HG02938 (cell line): ENCODE measurements at regions not wholly inside any gene's neighbourhood (a gene's known extent, or its start where the extent isn't known, plus 50 kb on each side); places are given as distances from the start of the nearest gene placed in this dataset.
"Not testable (repeated sequence)": the region's sequence is repeated elsewhere in the genome, so short reads cannot be mapped to it uniquely, and the experiment has no call there.

Source experiments
- ATAC-seq: cut with Tn5 transposase; IDR thresholded peaks from one replicate; pipeline ENCODE4 v1.9.1; 2021; ENCODE audit warnings: mild to moderate bottlenecking, moderate library complexity; ENCODE audit not compliant: unreplicated experiment

DNA sequence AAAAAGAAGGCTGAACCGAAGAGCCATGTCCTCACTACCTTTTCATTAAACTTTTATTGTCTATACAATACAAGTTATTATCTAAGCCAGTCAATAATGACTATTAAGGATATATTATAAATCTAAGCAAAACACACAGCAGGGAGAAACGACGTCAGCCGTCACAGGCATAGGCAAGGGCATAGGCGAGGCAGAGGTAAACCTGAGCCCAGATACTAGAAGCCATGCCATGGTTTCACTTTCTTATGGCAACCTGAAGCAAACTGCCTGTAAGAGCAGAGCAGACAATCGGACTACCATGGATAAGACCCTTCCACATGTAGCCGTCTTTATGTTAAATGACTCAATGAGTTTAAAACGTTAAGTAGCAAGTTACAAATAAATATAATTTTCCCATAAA, 238.5 kb upstream of the ZNF521 start:
- ATAC-seq, result no peak

DNA sequence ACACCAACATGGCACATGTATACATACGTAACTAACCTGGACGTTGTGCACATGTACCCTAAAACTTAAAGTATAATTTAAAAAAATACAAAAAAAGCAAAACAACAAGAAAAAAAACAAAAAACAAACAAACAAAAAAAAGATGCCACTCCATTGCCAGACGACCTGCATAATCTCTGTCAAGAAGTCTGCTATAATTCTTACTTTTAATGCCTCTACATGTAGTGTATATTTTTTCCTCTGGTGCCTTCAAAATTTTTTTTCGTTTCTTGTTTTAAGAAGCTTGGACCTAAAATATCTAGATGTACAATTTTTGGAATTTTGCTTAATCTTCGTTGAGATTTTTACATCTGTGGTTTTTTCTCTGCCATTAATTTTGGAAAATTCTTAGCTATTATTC, 235.6 kb upstream of the ZNF521 start:
- no peak for ATAC-seq

DNA sequence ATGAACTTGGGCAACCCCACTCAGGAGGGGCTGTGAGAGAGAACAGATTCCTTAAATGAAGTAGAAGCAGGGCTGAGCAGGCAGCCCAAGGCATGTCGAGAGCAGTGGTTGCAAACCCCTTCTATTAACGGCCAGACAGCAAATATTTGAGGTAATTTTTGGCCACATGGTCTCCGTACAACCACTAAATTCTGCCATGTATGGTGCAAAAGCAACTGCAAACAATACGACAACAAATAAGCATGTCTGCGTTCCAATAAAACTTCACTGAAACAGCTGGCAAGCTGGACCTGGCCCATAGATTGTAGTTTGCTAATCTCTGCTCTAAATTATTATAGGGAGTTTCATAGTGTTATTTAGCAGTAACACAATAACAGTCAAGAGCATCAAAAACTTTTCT, 217.0 kb upstream of the ZNF521 start:
- no peak for ATAC-seq

DNA sequence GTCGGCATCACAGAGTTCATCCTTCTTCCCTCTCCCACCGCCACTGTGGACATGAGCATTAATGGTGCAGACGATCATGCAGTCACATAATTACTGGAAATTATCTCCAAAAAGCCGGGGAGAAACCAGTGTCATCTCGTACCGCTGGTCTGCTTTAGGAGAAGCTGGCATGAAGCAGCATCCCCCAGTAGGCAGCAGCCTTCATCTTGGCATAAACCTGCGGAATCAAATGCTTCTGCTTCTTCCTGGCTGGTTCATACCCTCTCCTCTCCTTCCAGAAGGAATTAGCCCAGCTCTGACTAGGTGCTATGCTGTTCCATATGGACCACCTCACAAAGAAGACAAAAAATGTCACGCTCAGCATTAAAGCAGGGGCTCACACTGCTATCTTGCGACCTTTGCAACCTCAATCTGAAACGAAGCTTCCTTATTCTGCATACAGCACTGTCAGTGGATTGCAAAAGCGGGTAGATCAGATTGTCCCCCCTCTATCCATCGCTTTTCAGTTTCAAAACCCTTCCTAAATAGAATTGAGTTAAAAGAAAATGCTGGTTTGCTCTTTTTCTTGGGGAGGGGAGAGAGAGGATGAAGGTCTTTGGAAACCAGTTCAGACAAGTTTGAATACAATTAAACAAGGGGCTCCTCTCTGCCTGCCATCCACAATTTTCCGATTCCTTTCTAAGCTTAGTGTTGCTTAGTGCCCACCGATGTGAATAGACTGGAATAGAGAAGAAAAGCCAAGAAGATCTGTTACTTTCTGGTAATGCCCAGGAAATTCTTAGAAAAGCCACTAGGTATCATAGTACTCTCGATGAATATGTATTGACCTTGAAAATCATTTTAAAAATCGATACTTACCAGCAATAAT, 212.1 kb upstream of the ZNF521 start:
- no peak for ATAC-seq

DNA sequence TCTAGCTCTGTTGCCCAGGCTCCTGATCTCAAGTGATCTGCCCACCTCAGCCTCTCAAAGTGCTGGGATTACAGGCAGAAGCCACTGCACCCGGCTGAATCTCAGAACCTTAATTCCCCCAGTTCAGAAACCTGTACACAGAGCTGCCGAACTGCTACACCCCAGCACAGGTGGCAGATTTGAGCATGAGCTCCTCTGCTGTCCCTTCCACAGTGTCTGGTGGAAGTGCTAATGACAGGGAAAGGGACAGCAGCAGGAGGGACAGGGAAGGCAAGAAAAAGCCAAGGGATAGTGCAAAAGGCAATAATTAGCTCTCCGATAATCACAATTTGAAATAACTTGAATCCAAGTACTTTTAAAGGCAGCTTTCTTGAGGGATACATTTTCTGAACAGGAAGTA, 211.4 kb upstream of the ZNF521 start:
- ATAC-seq, result no peak

DNA sequence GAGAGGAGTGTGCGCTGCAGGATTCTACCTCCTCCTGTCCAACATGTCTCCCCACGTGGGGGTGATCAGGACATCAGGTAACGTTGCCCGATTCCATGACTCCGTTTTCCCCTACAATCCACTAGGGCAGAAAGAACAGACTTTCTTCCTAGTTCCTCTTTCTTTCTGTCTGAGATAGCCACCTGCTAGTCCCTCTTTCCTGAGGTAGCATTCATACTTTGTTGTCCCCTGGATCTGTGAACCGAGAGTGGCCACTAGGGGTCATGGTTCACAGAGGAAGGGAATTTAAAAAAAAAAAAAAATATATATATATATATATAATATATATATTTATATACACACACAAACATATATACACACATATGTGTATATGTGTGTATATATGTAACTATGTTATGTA, 210.0 kb upstream of the ZNF521 start:
- no peak for ATAC-seq

DNA sequence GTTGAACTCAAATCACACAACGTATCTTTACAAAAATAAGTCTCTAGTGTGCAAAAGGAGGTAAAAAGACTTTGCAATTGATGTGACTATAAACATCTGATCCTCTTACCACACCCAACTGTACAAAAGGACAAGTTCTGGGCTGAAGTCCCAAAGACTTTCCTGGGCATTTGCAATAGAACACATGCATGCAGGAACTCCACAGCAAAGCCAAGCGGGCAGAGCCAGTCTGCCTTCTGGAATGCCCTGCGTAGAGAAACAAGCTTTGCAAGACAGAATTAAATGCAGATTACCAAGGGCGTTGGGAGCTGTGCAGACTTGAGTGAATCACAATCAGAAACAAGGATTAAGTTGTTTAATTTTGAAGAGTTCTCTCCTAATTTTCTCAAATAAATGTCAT, 208.4 kb upstream of the ZNF521 start:
- no peak for ATAC-seq

DNA sequence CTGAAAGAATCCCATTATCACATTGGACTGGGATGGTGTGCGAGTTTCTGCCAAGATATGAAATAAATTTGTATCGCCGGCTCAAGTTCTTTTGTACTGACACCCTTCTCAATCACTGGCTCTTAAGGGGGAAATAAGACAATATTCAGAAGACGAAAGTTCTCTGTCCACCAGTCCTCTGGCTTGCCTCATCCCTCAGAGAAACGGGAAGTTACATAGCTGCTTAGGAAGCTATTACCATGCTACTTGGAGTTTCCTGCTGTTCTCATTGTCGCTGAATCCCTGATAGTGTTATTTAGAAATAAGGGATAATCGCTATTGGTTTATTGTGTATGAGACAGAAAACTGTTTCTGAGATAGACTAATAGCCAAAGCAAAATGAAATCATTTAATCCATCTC, 205.0 kb upstream of the ZNF521 start:
- no peak for ATAC-seq

DNA sequence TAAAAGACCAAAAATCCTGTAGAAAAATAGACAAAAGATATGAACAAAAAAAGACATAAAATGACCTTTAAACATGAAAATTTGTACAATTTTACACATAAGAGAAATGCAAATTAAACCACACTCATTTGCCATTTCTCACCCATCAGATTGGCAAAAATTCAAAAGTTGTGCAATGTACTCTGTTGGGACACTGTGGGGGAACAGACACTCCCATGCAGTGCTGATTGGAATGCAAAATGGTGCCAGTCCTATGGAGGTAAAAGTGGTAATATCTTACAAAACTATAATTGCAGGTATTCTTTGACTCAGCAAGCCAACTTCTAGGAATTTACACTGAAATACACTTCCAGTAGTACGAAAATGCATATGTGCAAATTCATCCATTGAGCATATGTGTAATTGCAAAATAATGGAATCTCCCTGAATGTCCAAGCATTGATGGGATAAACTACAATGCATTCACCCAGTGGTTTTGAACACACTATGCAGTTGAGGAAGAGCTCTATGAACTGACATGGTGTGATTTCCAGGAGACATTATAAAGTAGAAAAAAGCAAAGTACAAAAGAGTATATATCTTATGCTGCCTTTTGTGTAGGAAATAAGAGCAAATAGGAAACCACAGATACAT, 201.8 kb upstream of the ZNF521 start:
- ATAC-seq, result no peak

DNA sequence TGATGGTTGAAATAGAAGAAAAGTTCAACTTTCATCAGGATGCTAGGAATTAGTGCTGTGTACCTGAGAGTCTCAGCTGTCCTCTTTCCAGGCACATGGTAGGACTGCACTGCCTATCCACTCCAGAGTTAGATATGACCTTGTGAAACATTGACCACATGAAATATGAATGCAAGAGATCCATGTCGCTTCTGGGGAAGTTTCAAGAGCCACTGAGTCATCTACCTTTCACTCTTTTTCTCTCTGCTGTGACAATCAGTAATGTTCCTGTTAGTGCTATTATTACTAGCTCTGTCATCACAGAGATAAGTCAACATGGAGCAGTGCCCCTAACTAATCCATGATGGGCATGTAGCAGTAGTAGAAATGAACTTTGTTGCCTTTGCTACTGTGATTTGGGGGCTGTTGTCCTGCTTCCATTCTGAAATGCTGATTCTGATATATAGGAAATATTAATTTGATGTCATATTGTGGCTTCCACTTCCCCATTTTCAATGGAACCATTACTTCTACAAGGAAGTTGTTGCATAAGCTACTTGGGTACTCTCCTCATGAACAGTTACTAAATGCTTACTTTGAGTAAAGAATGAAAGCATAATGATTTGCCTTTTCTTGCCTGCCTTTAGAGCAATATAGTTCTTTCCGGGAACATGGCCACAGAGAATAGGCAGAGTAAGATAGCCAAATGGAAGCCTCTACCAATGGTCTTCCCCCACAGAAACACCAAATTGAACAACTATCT, 192.8 kb upstream of the ZNF521 start:
- ATAC-seq, result no peak

DNA sequence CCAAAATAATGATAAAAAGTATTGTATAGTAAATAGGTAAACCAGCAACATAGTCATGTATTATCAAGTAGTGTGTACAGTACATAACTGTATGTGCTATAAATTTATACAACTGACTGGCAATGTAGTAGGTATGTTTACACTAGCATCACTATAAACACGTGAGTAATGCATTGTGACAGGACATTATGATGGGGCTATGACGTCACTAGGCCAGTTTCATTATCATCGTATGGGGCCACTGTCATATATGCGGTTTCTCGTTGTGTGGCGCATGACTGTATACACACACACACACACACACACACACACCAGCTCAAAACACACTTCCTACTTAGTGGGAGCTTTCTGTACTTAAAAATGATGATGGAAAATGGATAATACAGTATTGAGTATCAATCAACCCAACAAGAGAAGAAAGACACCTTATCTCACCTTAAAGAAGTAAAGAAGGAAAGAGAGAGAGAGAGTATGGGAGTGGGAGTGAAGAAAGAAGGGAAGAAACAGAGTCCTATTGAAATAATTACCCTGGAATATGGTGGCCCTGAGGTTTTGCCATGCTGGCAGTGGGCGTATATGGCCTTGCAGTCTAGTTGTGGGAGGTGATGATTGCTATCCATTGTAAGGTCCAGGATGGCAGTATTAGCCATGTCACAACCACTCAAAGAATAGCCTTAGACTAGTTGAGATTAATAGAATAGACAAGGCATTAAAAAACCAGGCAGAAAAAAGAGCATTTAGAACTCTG, 186.4 kb upstream of the ZNF521 start:
- no peak for ATAC-seq

DNA sequence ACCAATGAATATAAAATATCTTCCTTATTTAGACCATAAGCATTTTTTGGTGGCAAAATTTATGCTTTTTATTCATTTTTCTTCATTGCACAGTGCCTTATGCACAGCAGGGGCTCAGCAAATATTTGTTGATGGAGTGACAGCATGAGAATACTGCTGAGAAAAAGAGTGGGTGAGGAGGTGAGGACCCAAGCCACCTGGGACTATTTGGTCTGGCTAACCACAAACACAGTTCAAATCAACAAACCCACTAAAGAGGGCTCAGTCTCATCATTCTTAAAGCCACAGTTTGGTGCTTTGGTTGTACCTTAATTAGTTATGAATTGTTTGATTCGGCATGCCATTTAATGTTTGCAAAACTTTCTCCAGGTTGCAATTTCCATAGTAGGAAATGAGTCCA, 183.5 kb upstream of the ZNF521 start:
- no peak for ATAC-seq

DNA sequence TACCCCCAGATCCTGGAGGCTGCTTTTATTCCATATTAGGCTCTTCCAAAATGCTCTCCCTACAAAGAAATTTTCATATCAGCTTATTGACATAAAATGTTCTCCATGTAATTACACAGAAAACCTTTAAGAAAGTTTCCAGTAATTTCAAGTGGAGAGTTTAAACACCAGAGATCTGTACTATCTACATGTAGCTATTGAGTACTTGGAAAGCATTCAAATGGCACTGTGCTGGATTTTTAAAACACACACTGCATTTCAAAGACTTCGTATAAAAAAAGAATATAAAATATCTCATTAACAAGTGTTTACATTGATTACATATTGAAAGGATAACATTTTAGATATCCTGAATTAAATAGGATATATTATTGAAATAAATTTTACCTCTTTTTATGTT, 182.4 kb upstream of the ZNF521 start:
- no peak for ATAC-seq

DNA sequence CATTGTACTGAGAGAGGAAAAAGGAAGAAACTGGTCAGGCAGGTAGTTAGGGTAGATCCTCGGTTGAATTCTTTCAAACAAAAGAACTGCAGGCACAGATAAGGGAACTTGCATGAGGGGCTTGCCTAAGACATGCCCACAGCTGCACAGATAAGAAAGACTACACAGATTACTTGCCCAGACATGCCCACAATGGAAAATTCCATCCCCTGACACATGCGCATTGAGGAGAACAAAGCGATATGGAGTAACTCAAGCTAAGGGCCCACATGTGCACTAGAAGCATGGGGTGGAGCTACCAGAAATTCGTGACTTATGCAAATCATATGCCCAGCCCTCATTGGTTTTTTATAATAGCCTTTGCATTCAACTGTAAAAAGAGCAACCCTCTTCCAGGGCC, 181.3 kb upstream of the ZNF521 start:
- ATAC-seq, result no peak

DNA sequence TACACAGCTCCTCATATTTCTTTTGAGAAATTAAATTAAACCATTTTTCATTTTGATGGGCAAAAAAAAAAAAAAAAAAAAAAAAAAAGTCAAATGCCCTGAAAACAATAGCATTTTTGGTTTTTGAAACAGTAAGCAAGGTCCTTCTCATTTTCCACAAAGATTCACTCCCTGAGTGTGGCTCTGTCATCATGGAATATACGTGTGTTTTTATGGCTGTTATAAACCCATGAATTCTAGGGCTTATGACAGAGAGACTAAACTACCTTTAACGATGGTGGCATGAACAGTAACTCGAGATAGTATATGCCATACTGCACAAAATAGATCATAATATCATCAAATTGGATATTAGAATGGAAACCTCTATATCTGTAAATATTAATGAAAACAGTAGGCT, 179.2 kb upstream of the ZNF521 start:
- ATAC-seq, result no peak

DNA sequence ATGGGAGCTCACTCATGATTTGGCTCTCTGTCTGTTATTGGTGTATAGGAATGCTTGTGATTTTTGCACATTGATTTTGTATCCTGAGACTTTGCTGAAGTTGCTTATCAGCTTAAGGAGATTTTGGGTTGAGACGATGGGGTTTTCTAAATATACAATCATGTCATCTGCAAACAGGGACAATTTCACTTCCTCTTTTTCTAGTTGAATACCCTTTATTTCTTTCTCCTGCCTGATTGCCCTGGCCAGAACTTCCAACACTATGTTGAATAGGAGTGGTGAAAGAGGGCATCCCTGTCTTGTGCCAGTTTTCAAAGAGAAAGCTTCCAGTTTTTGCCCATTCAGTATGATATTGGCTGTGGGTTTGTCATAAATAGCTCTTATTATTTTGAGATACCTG, 173.8 kb upstream of the ZNF521 start:
- ATAC-seq, result not testable (repeated sequence)

DNA sequence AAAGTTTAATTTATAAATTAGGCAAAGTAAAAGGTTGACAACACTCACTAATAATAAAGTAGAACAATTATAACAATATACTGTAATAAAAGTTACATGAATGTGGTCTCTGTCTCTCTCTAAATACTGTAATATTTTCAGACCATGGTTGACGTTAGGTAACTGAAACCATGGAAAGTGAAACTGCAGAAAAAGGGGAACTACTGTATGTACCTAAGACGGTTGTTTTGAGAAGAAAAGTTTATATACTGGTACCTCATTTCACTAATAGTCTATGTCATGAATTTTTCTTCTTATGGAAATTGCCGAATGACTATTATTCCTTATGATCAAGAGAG, 166.7 kb upstream of the ZNF521 start:
- peak; percentile 96 for ATAC-seq

DNA sequence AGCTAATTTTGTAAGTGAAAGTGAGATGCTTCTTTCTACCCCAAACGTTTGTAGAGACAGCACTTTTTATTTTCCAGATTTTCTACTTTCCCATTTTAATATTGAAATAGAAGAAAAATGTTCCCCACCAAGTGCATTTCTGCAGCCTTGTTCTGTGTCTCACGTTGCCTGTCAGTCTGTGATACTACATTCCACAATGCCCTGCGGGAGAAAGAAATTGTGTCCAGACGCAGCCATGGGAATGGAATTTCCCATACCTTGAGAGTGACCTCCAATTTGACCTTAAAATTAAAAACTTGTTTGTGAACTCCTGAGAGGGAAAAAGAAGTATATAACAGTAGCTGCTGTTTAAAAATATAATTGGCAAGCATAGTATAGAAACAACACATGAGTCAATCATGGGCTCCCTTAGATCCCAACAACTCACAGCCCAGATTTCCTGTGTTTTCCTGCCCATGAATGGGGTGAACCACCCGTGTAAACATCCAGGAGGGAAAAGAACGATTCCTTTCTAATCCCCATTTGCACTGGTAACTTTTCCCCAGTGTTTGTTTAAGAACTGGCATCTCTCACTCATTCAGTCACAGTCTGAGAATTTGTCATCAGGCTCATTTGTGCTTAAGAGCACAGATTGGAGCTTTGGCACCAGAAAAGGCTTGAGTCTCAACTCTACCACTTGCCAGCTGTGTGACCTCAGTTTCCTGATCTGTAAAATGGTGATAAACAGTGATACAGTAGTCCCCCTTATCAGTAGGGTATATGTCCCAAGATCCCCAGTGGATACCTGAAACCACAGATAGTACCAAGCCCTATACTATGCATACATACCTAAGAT, 166.1 kb upstream of the ZNF521 start:
- ATAC-seq, result peak; percentile 34

DNA sequence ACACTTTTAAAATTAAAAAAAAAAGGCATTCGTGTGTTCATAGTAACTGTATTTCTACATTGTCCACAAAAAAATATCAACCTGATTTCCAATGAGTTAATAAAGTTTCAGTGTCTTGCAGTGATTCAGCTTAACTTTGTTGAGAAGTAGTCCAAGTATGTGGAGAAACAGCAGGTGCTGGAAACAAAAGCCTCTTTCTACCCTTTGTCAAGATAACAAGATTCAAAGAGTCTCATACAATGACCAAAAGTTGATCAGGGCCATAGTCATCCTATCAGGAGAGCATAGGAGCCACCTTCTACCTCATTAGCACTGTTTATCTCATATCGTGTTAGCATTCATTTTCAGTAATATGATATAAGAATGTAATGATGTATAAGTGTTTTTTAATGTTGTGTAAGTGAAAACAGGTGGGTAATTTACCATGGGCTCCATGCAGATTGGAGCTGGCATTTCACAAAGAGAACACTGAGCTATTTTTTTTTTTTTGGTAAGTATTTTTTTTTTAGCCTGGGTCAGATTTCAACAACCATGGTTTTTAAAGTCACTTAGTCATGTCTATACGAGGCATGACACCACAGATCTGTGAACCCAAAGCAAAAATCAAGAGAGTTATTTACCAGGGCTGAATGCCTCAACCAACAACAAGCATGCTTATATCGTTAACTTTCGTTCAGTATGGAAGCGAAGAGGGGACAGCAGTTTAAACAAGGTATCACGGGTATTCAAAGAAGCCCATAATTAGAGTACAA, 165.0 kb upstream of the ZNF521 start:
- ATAC-seq, result no peak

DNA sequence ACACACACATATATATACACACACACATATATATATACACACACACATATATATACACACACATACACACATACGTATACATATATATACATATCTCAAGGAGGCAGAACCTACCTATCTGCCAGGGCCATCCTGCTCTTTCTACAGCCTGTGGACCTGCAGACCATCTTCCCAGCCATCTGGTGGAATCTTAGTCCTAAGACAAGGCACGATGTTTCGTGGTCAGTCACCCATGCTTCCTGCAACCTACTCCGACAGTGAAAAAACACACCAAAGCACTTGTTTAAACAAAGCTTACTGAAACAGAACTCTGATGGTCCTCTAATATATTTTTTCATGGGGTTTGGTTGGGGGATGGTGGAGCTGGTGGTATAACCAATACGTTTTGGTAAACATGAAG, 164.2 kb upstream of the ZNF521 start:
- no peak for ATAC-seq
